ENCODE measurements at regions not wholly inside any gene's neighbourhood (a gene's known extent, or its start where the extent isn't known, plus 50 kb on each side); places are given as distances from the start of the nearest gene placed in this dataset.
"Not testable (repeated sequence)": the region's sequence is repeated elsewhere in the genome, so short reads cannot be mapped to it uniquely, and the experiment has no call there.

DNA sequence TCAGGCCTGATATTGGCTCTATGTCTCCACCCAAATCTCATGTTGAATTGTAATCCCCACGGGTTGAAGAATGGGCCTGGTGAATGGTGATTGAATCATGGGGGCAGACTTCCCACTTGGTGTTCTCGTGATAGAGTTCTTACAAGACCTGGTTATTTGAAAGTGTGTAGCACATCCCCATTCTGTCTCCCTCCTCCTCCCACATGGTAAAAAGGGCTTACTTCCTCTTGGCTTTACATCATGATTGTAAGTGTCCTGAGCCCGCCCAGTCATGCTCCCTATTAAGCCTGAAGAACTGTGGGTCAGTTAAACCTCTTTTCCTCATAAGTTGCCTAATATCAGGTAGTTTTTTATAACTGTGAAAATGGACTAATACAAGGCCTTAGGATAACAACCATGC lies 158.8 kb upstream of the ZNG1F start:
- H3K36me3 ChIP-seq; H3K4me1 ChIP-seq; H3K27me3 ChIP-seq; H3K4me3 ChIP-seq; intact Hi-C loops (cut with DNase I); DNase-seq; H3K27ac ChIP-seq; H3K9me3 ChIP-seq: not testable (repeated sequence)
- WGBS, 2 donors = 100% methylated on average over 1 of the region's 3 CpGs; no CpG with 5 or more reads in 1 of the 2 donors

DNA sequence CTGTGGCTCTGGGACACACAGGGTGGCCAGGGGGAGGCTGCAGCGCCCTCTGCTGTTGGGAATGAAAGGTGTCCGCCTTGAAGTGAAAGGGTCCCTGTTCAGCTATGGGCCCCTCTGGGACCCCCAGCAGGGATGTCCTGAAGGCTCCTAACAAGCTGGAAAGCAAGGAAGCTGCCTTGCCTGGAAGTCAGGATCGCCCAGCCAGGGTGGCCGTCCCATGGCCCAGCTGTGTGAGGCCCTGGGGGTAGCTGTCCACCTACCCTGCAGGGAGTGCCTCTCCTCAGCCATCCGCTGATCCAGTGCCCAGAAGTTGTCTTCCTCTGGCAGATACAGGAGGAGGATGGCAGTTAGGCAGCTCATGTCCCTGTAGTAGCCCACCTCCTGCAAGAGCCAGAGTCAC lies 143.4 kb upstream of the ZNG1F start:
- H3K36me3 ChIP-seq; H3K27me3 ChIP-seq; H3K4me1 ChIP-seq; DNase-seq; H3K27ac ChIP-seq; intact Hi-C loops (cut with DNase I); H3K4me3 ChIP-seq; H3K9me3 ChIP-seq: not testable (repeated sequence)
- WGBS, 2 donors = no CpG with 5 or more reads among the region's 5 CpGs

DNA sequence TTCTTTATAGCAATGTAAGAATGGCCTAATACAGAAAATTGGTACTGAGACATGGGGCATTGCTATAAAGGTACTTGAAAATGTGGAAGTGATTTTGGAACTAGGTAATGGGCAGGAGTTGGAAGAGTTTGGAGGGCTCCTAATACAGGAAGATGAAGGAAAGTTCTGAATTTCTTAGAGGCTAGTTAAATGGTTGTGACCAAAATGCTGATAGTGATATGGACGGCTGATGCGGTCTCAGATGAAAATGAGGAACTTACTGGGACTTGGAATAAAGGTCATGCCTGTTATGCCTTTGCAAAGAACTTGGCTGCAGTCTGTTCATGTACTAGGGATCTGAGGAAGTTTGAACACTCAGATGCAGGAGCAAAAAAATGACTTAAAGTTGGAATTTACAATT lies 132.2 kb upstream of the ZNG1F start:
- H3K36me3 ChIP-seq; H3K27ac ChIP-seq; H3K9me3 ChIP-seq; intact Hi-C loops (cut with DNase I); H3K27me3 ChIP-seq; DNase-seq; H3K4me1 ChIP-seq; H3K4me3 ChIP-seq: not testable (repeated sequence)
- WGBS, 2 donors = 93% methylated on average over 2 of the region's 2 CpGs

DNA sequence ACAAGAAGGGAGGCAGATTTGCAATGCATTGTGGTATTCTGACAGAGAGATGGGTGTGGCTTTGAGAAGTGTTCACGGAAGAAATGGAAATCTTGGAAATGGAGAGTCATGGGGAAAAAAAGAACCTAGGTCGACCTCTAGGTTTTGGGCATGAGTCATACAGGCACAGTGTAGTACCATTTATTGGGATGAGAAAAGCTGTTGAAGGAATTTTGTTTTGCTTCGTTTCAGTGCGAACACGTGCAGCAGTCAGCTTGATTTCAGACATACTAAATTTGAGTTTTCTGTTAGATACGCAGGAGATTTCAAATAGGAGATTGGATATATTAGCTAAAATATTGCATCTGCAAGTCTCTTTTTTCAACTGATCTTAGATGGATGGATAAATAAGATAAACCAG lies 119.8 kb upstream of the ZNG1F start:
- DNase-seq; intact Hi-C loops (cut with DNase I); H3K4me3 ChIP-seq; H3K27me3 ChIP-seq; H3K9me3 ChIP-seq; H3K36me3 ChIP-seq; H3K27ac ChIP-seq; H3K4me1 ChIP-seq: not testable (repeated sequence)
- WGBS, 2 donors = 66% methylated on average over 6 of the region's 6 CpGs

DNA sequence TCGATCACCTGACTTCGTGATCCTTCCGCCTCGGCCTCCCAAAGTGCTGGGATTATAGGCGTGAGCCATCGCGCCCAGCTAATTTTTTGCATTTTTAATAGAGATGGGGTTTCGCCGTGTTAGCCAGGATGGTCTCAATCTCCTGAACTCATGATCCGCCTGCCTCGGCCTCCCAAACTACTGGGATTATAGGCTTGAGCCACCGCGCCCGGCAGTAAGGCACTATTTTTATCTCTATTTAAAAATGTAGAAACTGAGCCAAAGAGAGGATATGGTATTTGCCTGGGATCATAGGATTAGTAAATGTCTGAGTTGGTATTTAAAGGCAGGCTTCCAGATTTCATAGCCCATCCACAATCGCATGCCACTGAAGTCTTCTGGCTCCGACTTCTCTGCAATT lies 96.6 kb upstream of the ZNG1F start:
- intact Hi-C loops (cut with DNase I); H3K27ac ChIP-seq; H3K36me3 ChIP-seq; H3K4me3 ChIP-seq; H3K27me3 ChIP-seq; H3K4me1 ChIP-seq; H3K9me3 ChIP-seq; DNase-seq: not testable (repeated sequence)
- WGBS, 2 donors = 71 to 94% methylated on average over 2 to 16 of the region's 16 CpGs

DNA sequence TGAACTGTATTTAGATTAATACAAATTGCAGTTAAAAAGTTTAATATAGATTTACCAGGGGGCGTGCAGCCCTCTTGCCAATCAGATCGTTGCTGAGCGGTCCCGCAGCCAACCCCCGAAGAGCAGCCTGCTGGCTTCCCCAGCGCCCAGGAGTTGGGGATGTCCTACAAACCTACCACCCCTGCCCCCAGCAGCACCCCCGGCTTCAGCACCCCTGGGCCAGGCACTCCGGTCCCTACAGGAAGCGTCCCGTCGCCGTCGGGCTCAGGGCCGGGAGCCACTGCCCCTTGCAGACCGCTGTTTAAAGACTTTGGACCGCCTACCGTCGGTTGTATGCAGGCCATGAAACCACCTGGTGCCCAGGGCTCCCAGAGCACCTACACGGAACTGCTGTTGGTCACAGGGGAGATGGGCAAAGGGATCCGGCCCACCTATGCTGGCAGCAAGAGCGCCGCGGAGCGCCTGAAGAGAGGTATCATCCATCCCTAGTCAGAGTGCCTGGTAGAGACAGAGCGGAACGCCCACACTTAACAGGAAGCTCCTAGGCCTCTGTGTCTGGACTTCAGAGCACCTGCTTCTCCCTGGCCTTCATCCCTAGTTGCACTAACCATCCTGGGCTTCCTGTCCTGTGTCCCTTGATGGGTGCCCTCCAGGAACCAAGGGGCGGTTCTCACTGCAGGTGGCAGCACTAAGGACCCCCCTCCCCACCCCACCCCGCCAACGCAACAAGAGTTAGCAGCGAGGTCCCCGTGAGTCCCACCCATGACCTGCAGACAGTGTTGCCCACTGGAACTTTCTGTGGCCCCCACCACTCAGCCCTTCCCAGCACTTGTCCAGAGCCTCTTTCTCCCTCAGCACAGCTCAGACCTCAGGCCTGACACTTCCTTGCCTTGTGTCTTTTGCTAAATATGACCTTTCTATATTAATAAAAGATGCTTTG lies 91.5 kb upstream of the ZNG1F start:
- H3K4me3 ChIP-seq; H3K9me3 ChIP-seq; H3K36me3 ChIP-seq; intact Hi-C loops (cut with DNase I); H3K27me3 ChIP-seq; DNase-seq; H3K4me1 ChIP-seq; H3K27ac ChIP-seq: not testable (repeated sequence)
- WGBS, 2 donors = 83% methylated on average over 13 of the region's 31 CpGs; no CpG with 5 or more reads in 1 of the 2 donors

DNA sequence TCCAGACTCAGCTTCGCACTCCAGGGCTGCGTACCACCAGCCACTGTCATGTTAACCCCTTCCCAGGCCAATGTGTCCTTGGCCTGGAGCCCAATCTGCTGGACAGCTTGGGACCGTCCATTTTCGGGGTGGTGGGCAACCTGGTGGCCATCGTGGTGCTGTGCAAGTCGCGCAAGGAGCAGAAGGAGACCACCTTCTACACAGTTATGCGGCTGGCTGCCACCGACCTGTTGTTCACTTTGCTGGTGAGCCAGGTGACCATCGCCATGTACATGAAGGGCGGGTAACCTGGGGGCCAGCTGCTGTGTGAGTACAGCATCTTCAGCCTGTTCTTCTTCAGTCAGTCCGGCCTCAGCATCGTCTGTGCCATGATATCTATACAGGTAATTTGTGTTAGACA lies 90.3 kb upstream of the ZNG1F start:
- H3K27me3 ChIP-seq; H3K4me3 ChIP-seq; H3K27ac ChIP-seq; intact Hi-C loops (cut with DNase I); H3K4me1 ChIP-seq; H3K9me3 ChIP-seq; H3K36me3 ChIP-seq; DNase-seq: not testable (repeated sequence)
- WGBS, 2 donors = 92% methylated on average over 2 of the region's 13 CpGs; no CpG with 5 or more reads in 1 of the 2 donors

DNA sequence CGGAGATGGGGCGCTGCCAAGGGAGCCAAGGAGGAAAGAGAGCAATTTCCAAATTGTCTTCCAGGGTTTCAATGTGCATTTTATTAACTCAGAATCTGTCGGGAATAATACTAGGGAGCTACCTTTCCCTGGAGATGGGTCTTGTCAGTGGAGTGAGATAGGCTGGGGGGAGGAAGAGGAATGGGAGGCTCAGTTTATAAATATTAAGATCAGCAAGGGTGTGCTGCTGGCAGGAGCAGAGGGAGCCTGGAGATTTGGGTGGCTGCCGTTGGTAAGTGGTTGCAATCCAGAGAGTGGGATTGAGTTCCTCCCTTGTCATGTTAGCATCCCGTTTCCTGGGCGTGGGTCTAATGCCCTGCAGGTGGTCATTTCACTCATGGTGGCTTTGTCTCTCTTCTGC lies 89.9 kb upstream of the ZNG1F start:
- intact Hi-C loops (cut with DNase I); DNase-seq; H3K36me3 ChIP-seq; H3K27me3 ChIP-seq; H3K4me3 ChIP-seq; H3K4me1 ChIP-seq; H3K27ac ChIP-seq; H3K9me3 ChIP-seq: not testable (repeated sequence)
- WGBS, 2 donors = no CpG with 5 or more reads among the region's 6 CpGs

DNA sequence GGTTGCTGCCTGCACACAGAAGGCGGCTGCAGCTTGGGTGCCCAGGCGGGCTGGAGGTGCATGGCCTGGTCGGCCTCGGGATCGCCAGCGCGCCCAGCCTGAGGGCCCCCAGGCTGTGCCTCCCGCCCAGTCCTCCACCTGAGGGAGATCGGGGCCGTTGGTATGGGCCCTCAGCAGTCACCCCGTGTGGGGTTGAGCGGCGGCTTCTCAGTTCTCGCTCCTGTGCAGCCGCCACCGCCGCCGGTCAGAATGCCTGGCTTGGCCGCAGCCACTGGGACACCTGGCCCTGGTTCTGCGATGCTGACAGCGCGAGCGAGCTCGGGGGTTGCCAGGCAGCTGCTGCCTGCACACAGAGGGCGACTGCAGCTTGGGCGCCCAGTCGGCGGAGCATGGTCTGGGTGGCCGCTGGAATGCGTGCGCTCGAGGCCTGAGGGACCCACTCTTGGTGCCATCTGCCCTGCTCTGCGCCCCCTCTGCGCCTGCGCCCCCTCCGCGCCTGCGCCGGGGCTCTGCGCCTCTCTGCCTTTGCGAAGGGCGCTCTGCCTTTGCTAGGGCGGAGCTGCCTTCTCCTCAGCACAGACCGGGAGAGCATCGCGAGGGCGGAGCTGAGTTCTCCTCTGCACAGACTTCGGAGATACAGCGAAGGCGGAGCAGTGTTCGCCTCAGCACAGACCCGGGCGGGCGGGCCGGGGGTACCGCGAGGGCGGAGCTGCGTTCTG lies 84.6 kb upstream of the ZNG1F start:
- DNase-seq; H3K9me3 ChIP-seq; H3K36me3 ChIP-seq; intact Hi-C loops (cut with DNase I); H3K4me1 ChIP-seq: not testable (repeated sequence)
- Histone ChIP-seq H3K4me3 (peak overlapping the region; percentile 47 to 72 (median 54)), H3K27ac (peak overlapping the region in 3 of 4 donors; percentile 36 to 62 (median 55)), H3K27me3 (peaks cover 0 to 20% (median 0%) of the 10 kb centered on the region in 4 donors)
- peak in 1 of 4 donors; percentile 53 for TF ChIP-seq POLR2A (IDR thresholded peaks at IDR 0.05)
- no CpG with 5 or more reads among the region's 59 CpGs for WGBS, 2 donors

DNA sequence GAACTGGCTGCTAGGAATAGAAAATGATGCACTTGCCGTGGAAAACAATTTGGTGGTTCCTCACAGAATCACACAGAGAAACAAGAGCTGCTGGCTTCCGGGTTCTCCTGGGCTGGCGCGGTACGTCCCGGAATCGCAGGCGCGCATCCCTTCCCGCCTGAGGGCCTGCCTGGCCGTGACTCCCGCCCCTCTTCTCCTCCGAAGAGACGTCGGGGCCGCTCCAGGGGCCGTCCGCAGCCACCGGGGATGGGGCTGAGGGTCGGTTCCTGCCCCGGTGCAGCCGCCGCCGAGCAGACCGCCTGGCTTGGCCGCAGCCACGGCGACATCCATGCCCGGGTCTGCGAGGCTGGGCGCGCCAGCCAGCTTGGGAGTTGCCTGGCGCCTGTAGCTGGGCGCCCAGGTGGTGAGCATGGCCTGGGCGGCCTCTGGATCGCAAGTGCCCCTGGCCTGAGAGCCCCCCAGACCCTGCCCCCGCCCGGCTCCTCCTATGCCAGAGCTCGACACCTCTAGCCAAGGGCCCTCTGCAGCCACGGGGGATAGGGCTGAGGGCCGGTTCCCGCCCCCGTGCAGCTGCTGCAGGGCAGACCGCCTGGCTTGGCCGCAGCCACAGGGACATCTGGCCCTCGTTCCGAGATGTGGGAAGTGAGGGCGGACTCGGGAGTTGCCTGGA lies 83.9 kb upstream of the ZNG1F start:
- H3K27me3 ChIP-seq = peaks cover 0 to 20% (median 0%) of the 10 kb centered on the region in 4 donors
- H3K4me3 ChIP-seq = peak overlapping the region; percentile 51 to 73 (median 54)
- DNase-seq; H3K36me3 ChIP-seq; H3K4me1 ChIP-seq; H3K9me3 ChIP-seq; intact Hi-C loops (cut with DNase I): not testable (repeated sequence)
- 9 to 17% methylated on average over 11 to 32 of the region's 49 CpGs for WGBS, 2 donors
- H3K27ac ChIP-seq = peak overlapping the region in 3 of 4 donors; percentile 50 to 64 (median 63)

DNA sequence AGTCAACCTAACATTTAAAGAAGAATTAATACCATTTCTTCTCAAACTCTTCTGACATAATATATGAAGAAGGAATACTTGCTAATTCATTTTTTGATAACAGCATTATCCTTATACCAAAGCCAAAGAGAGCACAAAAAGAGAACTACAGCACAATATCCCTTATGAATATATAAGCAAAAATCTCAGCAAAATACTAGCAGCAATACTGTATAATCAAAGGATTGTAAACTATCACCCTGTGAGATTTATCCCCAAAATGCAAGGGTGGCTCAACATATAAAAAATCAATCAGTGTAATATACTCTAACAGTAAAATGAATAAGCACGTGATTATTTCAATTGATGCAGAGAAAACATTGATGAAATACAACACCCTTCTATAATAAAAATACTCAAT lies 81.9 kb upstream of the ZNG1F start:
- intact Hi-C loops (cut with DNase I); H3K9me3 ChIP-seq: not testable (repeated sequence)
- WGBS, 2 donors = 33 to 34% methylated on average over 1 of the region's 1 CpG

DNA sequence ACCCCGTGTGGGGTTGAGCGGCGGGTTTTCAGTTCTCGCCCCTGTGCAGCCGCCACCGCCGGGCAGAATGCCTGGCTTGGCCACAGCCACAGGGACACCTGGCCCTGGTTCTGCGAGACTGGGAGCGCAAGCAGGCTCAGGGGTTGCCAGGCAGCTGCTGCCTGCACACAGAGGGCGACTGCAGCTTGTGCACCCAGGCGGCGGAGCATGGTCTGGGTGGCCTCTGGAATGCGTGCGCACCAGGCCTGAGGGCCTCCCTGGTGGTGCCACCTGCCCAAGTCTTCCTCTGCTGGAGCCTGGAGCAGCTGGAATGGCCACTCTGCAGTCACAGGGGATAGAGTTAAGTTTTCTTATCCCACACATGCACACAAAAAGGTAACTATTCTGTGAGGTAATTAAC lies 80.4 kb upstream of the ZNG1F start:
- intact Hi-C loops (cut with DNase I); H3K4me3 ChIP-seq; DNase-seq; H3K9me3 ChIP-seq; H3K36me3 ChIP-seq; H3K4me1 ChIP-seq; H3K27ac ChIP-seq: not testable (repeated sequence)
- 51% methylated on average over 5 of the region's 14 CpGs; no CpG with 5 or more reads in 1 of the 2 donors for WGBS, 2 donors
- H3K27me3 ChIP-seq = peaks cover 0 to 27% (median 0%) of the 10 kb centered on the region in 4 donors

More for the DNA sequence above, 81.9 kb upstream of the ZNG1F start:
- not testable (repeated sequence) for DNase-seq, H3K27ac ChIP-seq, H3K4me1 ChIP-seq, H3K36me3 ChIP-seq, H3K4me3 ChIP-seq
- peaks cover 0 to 26% (median 0%) of the 10 kb centered on the region in 4 donors for H3K27me3 ChIP-seq

All from esophagus squamous epithelium (tissue), 5 donors.